ENCODE measurements at regions not wholly inside any gene's neighbourhood (a gene's known extent, or its start where the extent isn't known, plus 50 kb on each side); places are given as distances from the start of the nearest gene placed in this dataset.

DNA sequence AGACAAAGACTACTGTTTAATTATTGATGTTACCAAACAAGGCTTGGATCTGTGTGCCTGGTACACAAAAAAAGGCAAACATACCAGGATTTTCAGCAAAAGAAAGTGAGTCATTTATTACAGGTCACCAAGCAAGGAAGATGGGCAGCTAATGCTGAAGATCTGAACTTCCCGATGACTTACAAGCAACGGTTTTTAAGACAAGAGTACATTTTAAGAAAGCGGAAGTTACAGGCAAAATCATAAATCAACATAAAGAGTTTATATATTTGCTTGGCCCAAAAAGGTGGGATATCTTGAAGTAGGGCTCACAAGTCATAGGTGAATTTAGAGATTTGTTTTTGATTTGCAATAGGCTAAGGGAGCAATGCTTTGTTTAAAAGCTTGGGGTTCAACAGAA lies 125.4 kb upstream of the SPATA16 start:
- no peaks in the 10 kb centered on the region for H3K4me1 Mint-ChIP-seq
- ChIA-PET POLR2A (no interaction called here), CTCF (no interaction called here)
- intact Hi-C loops (cut with micrococcal nuclease) = no loop called here
- DNase-seq = no peak
- Histone ChIP-seq H3K4me3 (ENCODE audit: low read length) (no peak overlapping the region), H3K27me3 (ENCODE audit: control insufficient read depth in 2 of 2, insufficient read depth in 2 of 2, low read length in 2 of 2) (no peaks in the 10 kb centered on the region), H3K4me1 (ENCODE audit: control insufficient read depth in 2 of 2, insufficient read depth in 2 of 2, low read length in 2 of 2) (no peaks in the 10 kb centered on the region), H3K36me3 (ENCODE audit: control insufficient read depth in 2 of 3, insufficient read depth in 3 of 3, low read length in 3 of 3) (no peaks in the 10 kb centered on the region), H3K27ac (ENCODE audit: low read depth, low read length) (no peak overlapping the region), H3K9me3 (ENCODE audit: control insufficient read depth in 2 of 3, low read length in 3 of 3) (no peaks in the 10 kb centered on the region)
- H3K27me3 Mint-ChIP-seq = peaks cover 0 to 6% (median 0%) of the 10 kb centered on the region in 5 donors
- H3K9me3 Mint-ChIP-seq = peaks cover 0 to 7% (median 1%) of the 10 kb centered on the region in 11 donors
- H3K4me3 Mint-ChIP-seq = no peak overlapping the region
- H3K36me3 Mint-ChIP-seq = no peaks in the 10 kb centered on the region
- no peak for ATAC-seq
- H3K27ac Mint-ChIP-seq = no peak overlapping the region

DNA sequence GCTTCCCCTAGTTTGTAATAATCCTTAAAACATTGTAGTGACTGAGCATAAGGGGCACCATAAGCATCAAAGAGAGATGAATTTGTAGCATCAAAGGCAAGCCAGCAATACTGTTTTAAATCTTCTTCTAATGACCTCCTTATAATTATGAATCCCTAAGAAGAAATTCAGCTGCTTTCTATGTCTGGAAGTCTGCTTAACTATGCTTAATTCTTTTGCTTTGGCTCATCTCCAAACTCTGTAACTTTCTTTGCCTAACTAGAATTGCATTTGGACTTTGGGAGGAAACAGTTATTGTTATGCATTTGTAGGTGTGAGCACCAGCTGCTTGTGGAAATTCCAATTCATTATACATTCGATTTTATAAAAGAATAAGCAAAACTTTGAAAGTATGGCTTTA lies 117.7 kb upstream of the SPATA16 start:
- ATAC-seq (no peak), DNase-seq (no peak)
- Mint-ChIP-seq H3K27ac (no peak overlapping the region), H3K27me3 (no peaks in the 10 kb centered on the region), H3K4me1 (no peaks in the 10 kb centered on the region), H3K36me3 (no peaks in the 10 kb centered on the region), H3K4me3 (no peak overlapping the region), H3K9me3 (peaks cover 0 to 9% (median 2%) of the 10 kb centered on the region in 11 donors)
- no peak overlapping the region for H3K4me3 ChIP-seq (ENCODE audit: low read length)
- H3K27ac ChIP-seq (ENCODE audit: low read depth, low read length) = no peak overlapping the region
- no peaks in the 10 kb centered on the region for H3K27me3 ChIP-seq (ENCODE audit: control insufficient read depth in 2 of 2, insufficient read depth in 2 of 2, low read length in 2 of 2)
- POLR2A ChIA-PET = no interaction called here
- H3K36me3 ChIP-seq (ENCODE audit: control insufficient read depth in 2 of 3, insufficient read depth in 3 of 3, low read length in 3 of 3) = no peaks in the 10 kb centered on the region
- H3K4me1 ChIP-seq (ENCODE audit: control insufficient read depth in 2 of 2, insufficient read depth in 2 of 2, low read length in 2 of 2) = no peaks in the 10 kb centered on the region
- intact Hi-C loops (cut with micrococcal nuclease) = no loop called here
- CTCF ChIA-PET = no interaction called here
- no peaks in the 10 kb centered on the region for H3K9me3 ChIP-seq (ENCODE audit: control insufficient read depth in 2 of 3, low read length in 3 of 3)

- DNase-seq (no peak), ATAC-seq (no peak)
- H3K27me3 ChIP-seq (ENCODE audit: control insufficient read depth in 2 of 2, insufficient read depth in 2 of 2, low read length in 2 of 2) = no peaks in the 10 kb centered on the region
- Mint-ChIP-seq H3K36me3 (no peaks in the 10 kb centered on the region), H3K4me1 (no peaks in the 10 kb centered on the region), H3K9me3 (peaks cover 0 to 9% (median 2%) of the 10 kb centered on the region in 11 donors), H3K27me3 (no peaks in the 10 kb centered on the region), H3K4me3 (no peak overlapping the region), H3K27ac (no peak overlapping the region)
- POLR2A ChIA-PET = no interaction called here
- CTCF ChIA-PET = no interaction called here
- no peak overlapping the region for H3K4me3 ChIP-seq (ENCODE audit: low read length)
- no peaks in the 10 kb centered on the region for H3K36me3 ChIP-seq (ENCODE audit: control insufficient read depth in 2 of 3, insufficient read depth in 3 of 3, low read length in 3 of 3)
- no peaks in the 10 kb centered on the region for H3K9me3 ChIP-seq (ENCODE audit: control insufficient read depth in 2 of 3, low read length in 3 of 3)
- no peaks in the 10 kb centered on the region for H3K4me1 ChIP-seq (ENCODE audit: control insufficient read depth in 2 of 2, insufficient read depth in 2 of 2, low read length in 2 of 2)
- intact Hi-C loops (cut with micrococcal nuclease) = no loop called here
- no peak overlapping the region for H3K27ac ChIP-seq (ENCODE audit: low read depth, low read length)
Observed at GRCh38 chr3:173257797-173258196, 116.8 kb upstream of the SPATA16 start.

DNA sequence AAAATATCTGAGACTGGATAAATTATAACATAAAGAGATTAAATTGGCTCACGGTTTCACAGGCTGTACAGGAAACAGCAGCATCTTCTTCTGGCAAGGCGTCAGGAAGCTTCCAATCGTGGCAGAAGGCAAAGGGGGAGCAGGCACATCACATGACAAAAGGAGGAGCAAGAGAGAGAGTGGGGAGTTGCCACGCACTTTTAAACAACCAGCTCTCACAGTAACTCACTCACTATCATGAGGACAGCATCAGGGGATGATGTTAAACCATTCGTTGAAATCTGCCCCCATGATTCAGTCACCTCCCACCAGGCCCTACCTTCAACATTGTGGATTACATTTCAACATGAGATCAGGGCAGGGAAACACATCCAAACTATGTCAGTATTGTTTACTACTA lies 114.5 kb upstream of the SPATA16 start:
- Histone ChIP-seq H3K4me1 (ENCODE audit: control insufficient read depth in 2 of 2, insufficient read depth in 2 of 2, low read length in 2 of 2) (no peaks in the 10 kb centered on the region), H3K9me3 (ENCODE audit: control insufficient read depth in 2 of 3, low read length in 3 of 3) (no peaks in the 10 kb centered on the region), H3K27me3 (ENCODE audit: control insufficient read depth in 2 of 2, insufficient read depth in 2 of 2, low read length in 2 of 2) (no peaks in the 10 kb centered on the region), H3K27ac (ENCODE audit: low read depth, low read length) (no peak overlapping the region), H3K36me3 (ENCODE audit: control insufficient read depth in 2 of 3, insufficient read depth in 3 of 3, low read length in 3 of 3) (no peaks in the 10 kb centered on the region), H3K4me3 (ENCODE audit: low read length) (no peak overlapping the region)
- no peak overlapping the region for H3K27ac Mint-ChIP-seq
- H3K9me3 Mint-ChIP-seq = peaks cover 0 to 7% (median 2%) of the 10 kb centered on the region in 11 donors
- no peaks in the 10 kb centered on the region for H3K4me1 Mint-ChIP-seq
- DNase-seq (no peak), ATAC-seq (no peak)
- ChIA-PET POLR2A (no interaction called here), CTCF (no interaction called here)
- intact Hi-C loops (cut with micrococcal nuclease) = no loop called here
- H3K27me3 Mint-ChIP-seq = no peaks in the 10 kb centered on the region
- no peaks in the 10 kb centered on the region for H3K36me3 Mint-ChIP-seq
- H3K4me3 Mint-ChIP-seq = no peak overlapping the region

DNA sequence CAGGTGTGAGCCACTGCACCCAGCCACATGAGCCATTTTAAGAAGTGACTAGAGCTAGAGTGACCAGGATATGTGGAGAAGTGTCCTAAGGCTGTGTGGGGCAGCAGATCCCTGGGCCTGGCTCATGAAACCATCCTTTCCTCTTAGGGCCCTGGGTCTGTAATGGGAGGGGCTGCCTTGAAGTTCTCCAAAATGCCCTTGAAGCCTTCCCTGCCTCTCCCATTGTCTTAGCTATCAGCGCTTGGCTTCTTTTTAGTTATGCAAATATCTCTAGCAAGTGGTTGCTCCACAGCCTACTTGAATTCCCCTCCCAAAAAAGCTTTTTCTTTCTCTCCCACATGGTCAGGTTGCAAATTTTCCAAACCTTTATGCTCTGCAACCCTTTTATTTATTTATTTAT lies 112.4 kb upstream of the SPATA16 start:
- no peaks in the 10 kb centered on the region for H3K4me1 ChIP-seq (ENCODE audit: control insufficient read depth in 2 of 2, insufficient read depth in 2 of 2, low read length in 2 of 2)
- peaks cover 0 to 11% (median 2%) of the 10 kb centered on the region in 11 donors for H3K9me3 Mint-ChIP-seq
- intact Hi-C loops (cut with micrococcal nuclease) = no loop called here
- no peak overlapping the region for H3K27ac ChIP-seq (ENCODE audit: low read depth, low read length)
- no peak for DNase-seq
- H3K27me3 ChIP-seq (ENCODE audit: control insufficient read depth in 2 of 2, insufficient read depth in 2 of 2, low read length in 2 of 2) = no peaks in the 10 kb centered on the region
- no peaks in the 10 kb centered on the region for H3K27me3 Mint-ChIP-seq
- no peak for ATAC-seq
- H3K36me3 ChIP-seq (ENCODE audit: control insufficient read depth in 2 of 3, insufficient read depth in 3 of 3, low read length in 3 of 3) = no peaks in the 10 kb centered on the region
- POLR2A ChIA-PET = no interaction called here
- H3K4me3 Mint-ChIP-seq = no peak overlapping the region
- no peaks in the 10 kb centered on the region for H3K36me3 Mint-ChIP-seq
- no peak overlapping the region for H3K4me3 ChIP-seq (ENCODE audit: low read length)
- no peak overlapping the region for H3K27ac Mint-ChIP-seq
- H3K9me3 ChIP-seq (ENCODE audit: control insufficient read depth in 2 of 3, low read length in 3 of 3) = no peaks in the 10 kb centered on the region
- H3K4me1 Mint-ChIP-seq = no peaks in the 10 kb centered on the region
- CTCF ChIA-PET = no interaction called here

DNA sequence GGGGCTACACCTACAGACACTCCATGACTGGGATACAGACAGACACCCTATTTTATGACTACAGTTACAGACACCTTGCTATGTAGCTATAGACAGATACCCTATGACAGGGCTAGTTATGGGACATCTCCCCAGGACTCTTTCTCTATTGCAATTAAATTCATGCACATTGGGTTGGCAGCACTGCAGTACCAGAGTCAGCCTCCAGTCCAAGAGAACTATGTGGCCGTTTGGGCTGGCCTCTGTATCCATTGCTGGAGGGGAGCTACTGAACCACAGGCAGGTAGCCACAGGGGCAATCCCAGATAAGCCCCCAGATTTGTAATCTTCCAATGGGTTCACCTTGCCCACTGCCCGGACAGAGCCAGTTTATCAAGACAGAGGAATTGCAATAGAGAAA lies 108.4 kb upstream of the SPATA16 start:
- ATAC-seq = no peak
- POLR2A ChIA-PET = no interaction called here
- CTCF ChIA-PET = no interaction called here

GRCh38 chr3:173241727-173242126 lies 100.7 kb upstream of the SPATA16 start:
- CTCF ChIA-PET = no interaction called here
- H3K36me3 ChIP-seq (ENCODE audit: control insufficient read depth in 2 of 3, insufficient read depth in 3 of 3, low read length in 3 of 3) = no peaks in the 10 kb centered on the region
- H3K27me3 ChIP-seq (ENCODE audit: control insufficient read depth in 2 of 2, insufficient read depth in 2 of 2, low read length in 2 of 2) = no peaks in the 10 kb centered on the region
- H3K27ac ChIP-seq (ENCODE audit: low read depth, low read length) = no peak overlapping the region
- H3K27ac Mint-ChIP-seq = no peak overlapping the region
- H3K36me3 Mint-ChIP-seq = no peaks in the 10 kb centered on the region
- no peak overlapping the region for H3K4me3 ChIP-seq (ENCODE audit: low read length)
- H3K9me3 Mint-ChIP-seq = peaks cover 0 to 18% (median 0%) of the 10 kb centered on the region in 11 donors
- ATAC-seq (no peak), DNase-seq (no peak)
- no peak overlapping the region for H3K4me3 Mint-ChIP-seq
- POLR2A ChIA-PET = no interaction called here
- H3K4me1 ChIP-seq (ENCODE audit: control insufficient read depth in 2 of 2, insufficient read depth in 2 of 2, low read length in 2 of 2) = no peaks in the 10 kb centered on the region
- H3K4me1 Mint-ChIP-seq = no peaks in the 10 kb centered on the region
- no peaks in the 10 kb centered on the region for H3K9me3 ChIP-seq (ENCODE audit: control insufficient read depth in 2 of 3, low read length in 3 of 3)
- no peaks in the 10 kb centered on the region for H3K27me3 Mint-ChIP-seq
- intact Hi-C loops (cut with micrococcal nuclease) = no loop called here

More for the DNA sequence above, 108.4 kb upstream of the SPATA16 start:
- Histone ChIP-seq H3K4me3 (ENCODE audit: low read length) (no peak overlapping the region), H3K9me3 (ENCODE audit: control insufficient read depth in 2 of 3, low read length in 3 of 3) (no peaks in the 10 kb centered on the region), H3K36me3 (ENCODE audit: control insufficient read depth in 2 of 3, insufficient read depth in 3 of 3, low read length in 3 of 3) (no peaks in the 10 kb centered on the region), H3K27ac (ENCODE audit: low read depth, low read length) (no peak overlapping the region), H3K4me1 (ENCODE audit: control insufficient read depth in 2 of 2, insufficient read depth in 2 of 2, low read length in 2 of 2) (no peaks in the 10 kb centered on the region), H3K27me3 (ENCODE audit: control insufficient read depth in 2 of 2, insufficient read depth in 2 of 2, low read length in 2 of 2) (no peaks in the 10 kb centered on the region)
- intact Hi-C loops (cut with micrococcal nuclease) = no loop called here
- H3K4me3 Mint-ChIP-seq = no peak overlapping the region
- H3K36me3 Mint-ChIP-seq = no peaks in the 10 kb centered on the region
- H3K4me1 Mint-ChIP-seq = no peaks in the 10 kb centered on the region
- peaks cover 0 to 13% (median 0%) of the 10 kb centered on the region in 11 donors for H3K9me3 Mint-ChIP-seq
- H3K27me3 Mint-ChIP-seq = no peaks in the 10 kb centered on the region
- H3K27ac Mint-ChIP-seq = no peak overlapping the region
- no peak for DNase-seq
